ENCODE measurements at regions not wholly inside any gene's neighbourhood (a gene's known extent, or its start where the extent isn't known, plus 50 kb on each side); places are given as distances from the start of the nearest gene placed in this dataset.

DNA sequence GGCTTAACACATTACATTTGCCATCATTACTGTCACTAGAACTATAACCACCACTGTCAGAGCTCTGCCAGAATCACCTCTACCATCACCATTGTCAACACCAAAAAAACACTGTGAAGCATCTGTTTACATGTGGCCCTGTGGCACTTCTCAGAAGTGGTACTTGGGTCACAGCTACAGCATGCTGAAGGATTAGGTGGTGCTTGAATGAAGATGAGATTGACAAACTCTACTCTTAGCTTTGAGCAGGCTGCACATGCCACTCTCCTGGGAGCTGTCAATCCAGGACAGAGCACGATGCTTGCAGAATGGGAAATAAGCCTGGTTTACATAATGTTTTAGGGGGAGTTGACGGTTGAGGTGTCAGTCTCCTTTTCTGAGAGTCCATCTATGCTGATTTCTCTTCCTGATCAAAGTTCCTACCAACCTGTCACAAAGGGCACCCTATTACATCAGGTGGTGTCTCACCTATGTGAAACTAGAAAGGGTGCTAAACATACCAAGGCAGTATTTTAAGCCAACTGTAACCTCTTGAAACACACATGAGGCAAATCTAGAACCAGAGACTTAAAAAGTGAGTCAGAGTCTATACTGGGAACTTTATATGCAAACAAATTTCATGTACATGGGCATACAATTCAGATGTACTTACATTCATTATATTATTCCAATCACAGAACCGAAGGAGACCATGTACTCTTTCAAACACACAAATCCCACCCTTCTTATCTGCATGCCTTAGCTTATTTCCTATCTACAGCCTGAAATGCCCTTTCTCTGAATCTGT lies 258.7 kb downstream of the EMP1 start:
- H3K4me1 ChIP-seq (ENCODE audit: insufficient read depth, low read length, poor library complexity, severe bottlenecking): no peaks in the 10 kb centered on the region
- no peak overlapping the region for H3K4me3 ChIP-seq (ENCODE audit: low read depth, low read length, poor library complexity, severe bottlenecking)
- no peaks in the 10 kb centered on the region for H3K79me2 ChIP-seq (ENCODE audit: insufficient read depth, low read depth, low read length)
- no peaks in the 10 kb centered on the region for H3K9me2 ChIP-seq (ENCODE audit: insufficient read depth, low read length)
- H3K4me2 ChIP-seq (ENCODE audit: low read length): no peak overlapping the region
- no peak overlapping the region for H2AFZ ChIP-seq (ENCODE audit: low read length)
- ChIA-PET POLR2A (no interaction called here), CTCF (ENCODE audit: unreplicated experiment) (no interaction called here)
- intact Hi-C loops (cut with micrococcal nuclease; ENCODE audit: unreplicated experiment): no loop called here
- BruUV-seq (replicated peaks): no TSS peak
- H3K27ac ChIP-seq (ENCODE audit: low read depth, low read length, poor library complexity, severe bottlenecking): no peak overlapping the region
- TF ChIP-seq CTCF (conservative IDR thresholded peaks at IDR 0.05; ENCODE audit: low read length) (no peak), EZH2phosphoT487 (IDR thresholded peaks at IDR 0.05; ENCODE audit: borderline replicate concordance, low read depth, low read length) (no peak)
- DNase-seq (ENCODE audit: low spot score): no peak
- no peaks in the 10 kb centered on the region for H3K36me3 ChIP-seq (ENCODE audit: insufficient read depth, low read length)
- H4K20me1 ChIP-seq (ENCODE audit: insufficient read depth, low read length): no peaks in the 10 kb centered on the region
- no peaks in the 10 kb centered on the region for H3K9me3 ChIP-seq (ENCODE audit: low read length)

- H3K4me3 ChIP-seq (ENCODE audit: low read depth, low read length, poor library complexity, severe bottlenecking): no peak overlapping the region
- H4K20me1 ChIP-seq (ENCODE audit: insufficient read depth, low read length): no peaks in the 10 kb centered on the region
- CTCF ChIA-PET (ENCODE audit: unreplicated experiment): interaction anchor here (0.6 kb wide), 1 partner anchor 145 kb away, joined by 3 read pairs; no protein-coding TSS in a partner anchor
- no TSS peak for BruUV-seq (replicated peaks)
- intact Hi-C loops (cut with micrococcal nuclease; ENCODE audit: unreplicated experiment): no loop called here
- no peak overlapping the region for H2AFZ ChIP-seq (ENCODE audit: low read length)
- POLR2A ChIA-PET: interaction anchor here (0.6 kb wide), 2 partner anchors 26 to 46 kb away, joined by 3 read pairs; no protein-coding TSS in a partner anchor
- H3K4me1 ChIP-seq (ENCODE audit: insufficient read depth, low read length, poor library complexity, severe bottlenecking): no peaks in the 10 kb centered on the region
- H3K9me2 ChIP-seq (ENCODE audit: insufficient read depth, low read length): no peaks in the 10 kb centered on the region
- no peak for TF ChIP-seq CTCF (conservative IDR thresholded peaks at IDR 0.05; ENCODE audit: low read length)
- TF ChIP-seq EZH2phosphoT487 (IDR thresholded peaks at IDR 0.05; ENCODE audit: borderline replicate concordance, low read depth, low read length): no peak
- H3K27ac ChIP-seq (ENCODE audit: low read depth, low read length, poor library complexity, severe bottlenecking): no peak overlapping the region
- no peaks in the 10 kb centered on the region for H3K79me2 ChIP-seq (ENCODE audit: insufficient read depth, low read depth, low read length)
- H3K36me3 ChIP-seq (ENCODE audit: insufficient read depth, low read length): no peaks in the 10 kb centered on the region
- no peak overlapping the region for H3K4me2 ChIP-seq (ENCODE audit: low read length)
- no peaks in the 10 kb centered on the region for H3K9me3 ChIP-seq (ENCODE audit: low read length)
- DNase-seq (ENCODE audit: low spot score): no peak
Measured at GRCh38 chr12:13452955-13453570, 256.5 kb downstream of the EMP1 start.

GRCh38 chr12:13451776-13452175 lies 255.2 kb downstream of the EMP1 start:
- H3K27ac ChIP-seq (ENCODE audit: low read depth, low read length, poor library complexity, severe bottlenecking): no peak overlapping the region
- no peaks in the 10 kb centered on the region for H4K20me1 ChIP-seq (ENCODE audit: insufficient read depth, low read length)
- intact Hi-C loops (cut with micrococcal nuclease; ENCODE audit: unreplicated experiment): no loop called here
- H3K9me3 ChIP-seq (ENCODE audit: low read length): no peaks in the 10 kb centered on the region
- H3K79me2 ChIP-seq (ENCODE audit: insufficient read depth, low read depth, low read length): no peaks in the 10 kb centered on the region
- no peak overlapping the region for H2AFZ ChIP-seq (ENCODE audit: low read length)
- no peaks in the 10 kb centered on the region for H3K36me3 ChIP-seq (ENCODE audit: insufficient read depth, low read length)
- DNase-seq (ENCODE audit: low spot score): no peak
- TF ChIP-seq EZH2phosphoT487 (IDR thresholded peaks at IDR 0.05; ENCODE audit: borderline replicate concordance, low read depth, low read length) (no peak), CTCF (conservative IDR thresholded peaks at IDR 0.05; ENCODE audit: low read length) (no peak)
- BruUV-seq (replicated peaks): no TSS peak
- no peaks in the 10 kb centered on the region for H3K9me2 ChIP-seq (ENCODE audit: insufficient read depth, low read length)
- H3K4me2 ChIP-seq (ENCODE audit: low read length): no peak overlapping the region
- ChIA-PET POLR2A (no interaction called here), CTCF (ENCODE audit: unreplicated experiment) (no interaction called here)
- no peak overlapping the region for H3K4me3 ChIP-seq (ENCODE audit: low read depth, low read length, poor library complexity, severe bottlenecking)
- no peaks in the 10 kb centered on the region for H3K4me1 ChIP-seq (ENCODE audit: insufficient read depth, low read length, poor library complexity, severe bottlenecking)
